HG02759 (cell line): ENCODE measurements at regions not wholly inside any gene's neighbourhood (a gene's known extent, or its start where the extent isn't known, plus 50 kb on each side); places are given as distances from the start of the nearest gene placed in this dataset.
"Not testable (repeated sequence)": the region's sequence is repeated elsewhere in the genome, so short reads cannot be mapped to it uniquely, and the experiment has no call there.

Experiments used
- ATAC-seq: cut with Tn5 transposase; IDR thresholded peaks from one replicate; pipeline ENCODE4 v1.9.1; 2021; ENCODE audit warnings: mild to moderate bottlenecking, moderate library complexity; ENCODE audit not compliant: unreplicated experiment

GRCh38 chr7:119037941-119038340 is 813.4 kb downstream of the ANKRD7 start:
- ATAC-seq = no peak

DNA sequence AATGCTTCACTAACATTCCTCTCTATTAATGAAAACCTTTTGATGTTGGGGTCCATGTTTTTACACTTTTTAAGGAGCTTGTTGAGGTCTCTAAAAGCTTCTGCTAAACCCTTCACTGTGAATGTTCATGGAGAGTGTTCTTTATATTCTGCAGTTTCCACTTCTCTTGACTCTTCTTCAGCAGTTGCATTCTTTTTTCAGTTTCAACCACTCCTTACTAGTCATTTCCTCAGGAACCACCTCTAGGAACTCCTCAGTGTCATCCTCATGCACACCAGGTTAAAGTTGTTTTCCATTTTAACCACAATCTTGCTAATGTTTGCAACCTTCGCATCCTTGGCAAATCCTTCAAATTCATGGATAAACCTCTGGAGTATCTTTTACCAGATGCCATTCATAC is 821.6 kb downstream of the ANKRD7 start:
- ATAC-seq = no peak

DNA sequence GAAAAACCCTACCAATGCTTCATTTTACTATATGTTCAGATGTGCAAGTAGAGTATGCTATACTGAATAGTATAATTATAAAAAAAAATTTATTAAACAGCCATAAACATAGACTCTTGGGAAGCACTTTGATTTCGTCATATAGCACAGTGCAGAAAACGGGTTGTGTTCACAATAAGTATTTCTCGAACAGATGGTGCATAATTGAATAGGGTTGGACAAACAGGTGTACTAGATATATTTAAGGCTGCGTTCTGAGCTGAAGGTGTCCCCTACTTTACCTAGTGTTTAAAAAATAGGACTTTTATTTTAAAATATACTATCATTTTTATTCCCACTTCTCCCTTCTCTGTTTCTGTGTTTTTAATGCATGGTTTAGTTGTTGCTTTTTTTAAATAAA is 841.5 kb downstream of the ANKRD7 start:
- ATAC-seq = no peak

- ATAC-seq = no peak
Measured at GRCh38 chr7:119086026-119086425, 861.5 kb downstream of the ANKRD7 start.

DNA sequence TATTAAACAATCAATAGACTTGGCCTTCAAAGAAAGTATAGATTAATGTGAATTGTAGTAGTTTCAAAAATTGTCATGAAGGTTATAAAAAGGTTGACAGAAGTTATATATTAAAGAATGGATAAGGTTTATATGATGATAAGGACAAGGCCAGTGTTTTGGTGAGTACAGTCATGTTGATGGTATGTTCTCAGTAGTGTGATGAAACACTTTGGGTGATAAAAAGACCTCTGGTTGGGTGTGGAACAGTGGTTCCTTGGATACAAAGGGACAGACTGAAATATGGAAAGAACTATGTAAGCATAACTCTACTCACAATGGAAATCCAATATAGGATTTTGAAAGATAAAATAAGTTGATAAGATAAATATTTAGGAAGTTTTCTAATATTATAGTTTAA is 866.3 kb downstream of the ANKRD7 start:
- ATAC-seq = no peak

- ATAC-seq = no peak
Measured at GRCh38 chr7:119096683-119097082, 872.2 kb downstream of the ANKRD7 start.

DNA sequence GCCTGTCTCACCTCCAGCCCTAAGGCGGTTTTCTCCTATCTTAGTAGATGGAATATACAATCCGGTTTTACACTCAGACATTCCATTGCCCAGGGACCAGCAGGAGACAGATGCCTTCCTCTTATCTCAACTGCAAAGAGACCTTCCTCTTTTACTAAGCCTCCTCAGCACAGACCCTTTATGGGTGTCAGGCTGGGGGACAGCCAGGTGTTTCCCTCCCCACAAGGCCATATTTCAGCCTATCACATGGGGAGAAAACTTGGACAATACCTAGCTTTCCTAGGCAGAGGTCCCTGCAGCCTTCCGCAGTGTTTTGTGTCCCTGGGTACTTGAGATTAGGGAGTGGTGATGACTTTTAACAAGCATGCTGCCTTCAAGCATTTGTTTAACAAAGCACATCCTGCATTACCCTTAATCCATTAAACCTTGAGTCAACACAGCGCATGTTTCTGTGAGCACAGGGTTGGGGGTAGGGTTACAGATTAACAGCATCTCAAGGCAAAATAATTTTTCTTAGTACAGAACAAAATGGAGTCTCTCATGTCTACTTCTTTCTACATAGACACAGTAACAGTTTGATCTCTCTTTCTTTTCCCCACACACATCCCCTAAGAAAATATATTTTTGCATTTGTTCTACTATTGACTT is 876.2 kb downstream of the ANKRD7 start:
- not testable (repeated sequence) for ATAC-seq

- ATAC-seq = no peak
Measured at GRCh38 chr7:119102291-119102690, 877.8 kb downstream of the ANKRD7 start.

- ATAC-seq = no peak
Measured at GRCh38 chr7:119105381-119105780, 880.9 kb downstream of the ANKRD7 start.

DNA sequence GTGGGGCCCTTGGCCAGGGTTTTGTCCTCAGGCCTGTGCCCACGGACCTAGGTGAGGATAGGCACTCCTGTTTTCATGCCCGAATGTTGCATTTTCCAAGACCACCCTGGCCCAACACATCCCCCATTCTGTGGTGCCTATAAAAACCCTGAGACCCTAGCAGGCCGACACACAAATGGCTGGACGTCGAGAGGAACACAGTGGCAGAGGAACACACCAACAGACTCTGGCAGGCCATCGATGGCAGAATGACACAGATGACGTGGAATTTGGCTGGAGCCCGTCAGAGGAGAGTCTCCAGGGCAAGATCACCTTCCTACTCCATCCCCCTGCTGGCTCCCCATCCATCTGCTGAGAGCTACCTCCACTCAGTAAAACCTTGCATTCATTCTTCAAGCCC is 898.8 kb downstream of the ANKRD7 start:
- ATAC-seq = no peak

GRCh38 chr7:119127706-119128105 is 903.2 kb downstream of the ANKRD7 start:
- ATAC-seq = no peak

DNA sequence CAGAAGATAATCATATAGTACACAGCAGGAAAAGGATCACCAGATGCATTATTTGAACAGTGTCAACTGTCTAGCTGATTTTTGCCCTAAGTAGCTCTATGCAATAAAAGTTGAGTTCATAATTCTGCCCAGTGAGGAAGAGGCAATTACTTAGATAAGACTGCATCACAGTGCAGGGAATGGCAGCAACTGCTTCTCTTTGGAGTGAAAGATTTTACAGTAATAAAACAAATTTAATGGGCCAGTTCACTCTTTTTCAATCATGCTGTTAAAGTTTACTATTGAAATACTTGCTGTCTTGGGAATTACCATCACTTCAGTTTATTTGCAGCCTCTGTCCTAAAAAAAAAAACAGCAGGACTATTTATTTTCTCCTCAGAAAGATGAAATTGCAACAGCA is 907.9 kb downstream of the ANKRD7 start:
- ATAC-seq = no peak

DNA sequence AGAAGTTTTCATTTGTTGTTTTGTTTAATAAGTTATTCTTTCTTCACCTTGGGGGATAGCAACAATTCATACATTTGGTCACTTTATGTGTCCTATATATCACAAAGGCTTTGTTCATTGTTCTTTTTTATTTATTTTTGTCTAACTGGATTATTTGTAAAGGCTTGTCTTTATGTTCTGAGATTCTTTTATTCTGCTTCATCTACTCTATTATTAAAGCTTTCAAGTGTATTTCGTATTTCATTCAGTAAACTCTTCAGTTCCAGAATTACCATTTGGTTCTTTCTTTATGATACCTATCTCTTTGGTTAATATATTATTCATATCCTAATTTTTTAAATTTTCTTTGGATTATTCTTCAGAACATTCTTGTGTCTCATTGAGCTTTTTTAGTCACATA is 942.9 kb downstream of the ANKRD7 start:
- no peak for ATAC-seq

DNA sequence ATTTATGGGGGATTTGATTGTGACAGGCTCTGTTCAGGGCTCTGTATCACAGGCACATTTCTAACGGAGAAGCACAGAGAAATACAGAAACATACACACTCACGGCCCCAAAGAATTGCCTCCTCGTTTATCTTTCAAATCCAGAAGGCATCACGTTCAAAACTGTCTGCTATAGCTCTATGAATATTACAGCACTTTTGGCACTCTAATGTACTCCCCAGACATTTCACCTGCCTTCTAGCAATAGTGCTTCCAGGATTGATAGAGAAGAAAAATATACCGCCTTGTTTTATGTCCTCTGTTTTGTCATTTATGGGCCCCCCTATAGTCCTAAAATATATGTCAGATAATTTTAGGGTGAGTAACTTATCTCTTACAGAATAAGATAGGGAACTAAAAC is 947.5 kb downstream of the ANKRD7 start:
- ATAC-seq = no peak

DNA sequence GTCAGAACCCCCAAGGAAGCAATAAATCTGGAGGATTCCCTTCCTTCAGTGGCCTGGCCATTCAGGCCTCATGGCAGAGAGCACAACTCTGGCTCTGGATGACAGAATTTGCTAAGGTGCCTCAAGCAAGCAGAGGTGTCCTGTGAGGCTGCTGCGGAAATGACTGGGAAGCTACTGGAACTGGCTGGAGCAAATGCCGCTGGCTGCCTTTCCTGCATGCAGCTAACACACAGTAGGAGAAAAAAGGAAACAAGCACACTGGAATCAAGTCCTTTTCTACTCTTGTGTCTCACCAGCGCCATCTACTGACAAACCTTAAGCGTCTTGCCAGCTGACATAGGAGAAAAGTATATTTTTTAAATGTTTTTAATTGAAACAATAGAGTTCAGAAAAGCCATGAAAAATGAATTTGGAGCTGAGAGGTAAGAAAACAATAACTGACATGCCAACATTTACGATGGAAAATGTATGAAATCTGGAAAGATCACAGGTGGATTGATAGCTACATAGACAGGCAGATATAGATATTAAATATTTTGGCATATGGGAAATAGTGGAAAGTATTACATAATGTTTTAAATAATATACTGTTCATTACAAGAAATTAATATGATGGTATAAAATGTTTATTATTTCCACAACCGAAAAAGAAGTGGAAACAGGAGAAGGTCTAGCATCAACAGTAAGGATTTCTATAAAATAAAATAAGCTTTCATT is 951.6 kb downstream of the ANKRD7 start:
- peak; percentile 80 for ATAC-seq

DNA sequence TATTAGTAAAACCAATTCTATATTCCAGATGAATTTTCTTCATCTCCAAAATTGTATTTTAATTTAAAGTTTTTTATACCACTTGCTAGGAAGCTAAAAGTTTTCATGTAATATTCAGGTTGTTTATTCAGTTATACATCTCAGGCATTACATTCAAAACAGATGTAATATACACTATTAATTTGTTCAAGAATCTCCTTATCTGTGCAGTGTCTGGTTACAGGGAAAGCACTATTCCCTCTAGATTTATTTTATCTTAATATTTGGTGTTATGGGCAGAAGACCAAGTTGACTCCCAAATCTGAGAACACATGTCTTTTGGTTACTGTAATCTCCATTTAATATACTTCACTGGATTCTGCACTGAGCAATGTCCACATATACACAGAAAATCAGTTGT is 953.4 kb downstream of the ANKRD7 start:
- ATAC-seq = no peak

- ATAC-seq = no peak
Measured at GRCh38 chr7:119184124-119184788, 959.8 kb downstream of the ANKRD7 start.

DNA sequence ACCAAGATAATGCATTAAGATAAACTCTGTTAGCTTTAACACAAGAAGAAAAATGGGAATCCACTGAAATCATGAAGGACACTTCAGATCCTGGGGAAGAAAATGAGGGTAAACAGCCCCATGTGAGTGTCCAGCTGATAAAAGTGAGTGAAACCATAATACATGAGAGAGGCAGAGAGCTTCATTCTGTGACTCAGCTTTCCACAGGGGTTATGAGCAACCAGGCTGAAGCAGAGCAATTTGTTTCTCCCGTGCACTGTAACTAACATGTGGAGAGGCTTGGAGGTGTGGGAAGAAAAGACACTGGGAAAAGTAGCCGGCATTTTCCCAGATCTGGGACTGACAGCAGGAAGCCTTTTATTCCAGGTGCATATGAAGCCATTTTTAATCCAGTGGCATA is 971.7 kb downstream of the ANKRD7 start:
- no peak for ATAC-seq

- no peak for ATAC-seq
Measured at GRCh38 chr7:119197172-119197876, 972.8 kb downstream of the ANKRD7 start.

- peak; percentile 96 for ATAC-seq
Measured at GRCh38 chr7:119197877-119198527, 973.5 kb downstream of the ANKRD7 start.

DNA sequence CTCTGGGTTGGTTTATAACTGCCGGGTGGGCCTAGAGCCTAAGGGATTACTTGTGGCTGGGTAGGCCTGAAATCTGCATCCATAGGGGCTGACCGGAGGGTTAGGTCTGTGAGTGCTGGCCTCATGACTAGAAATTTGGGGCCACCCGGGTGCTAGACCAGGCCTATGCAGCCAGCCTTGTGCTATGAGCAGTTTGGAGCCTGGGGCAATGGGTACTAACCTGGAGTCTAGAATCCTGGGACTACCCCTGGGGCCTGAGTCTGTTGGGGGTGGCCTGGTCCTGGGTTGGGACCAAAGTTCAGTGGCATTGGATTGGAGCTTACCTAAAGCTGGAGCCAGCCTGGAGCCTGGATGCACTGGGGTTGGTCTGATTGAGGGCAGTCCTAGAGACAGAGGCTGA is 995.2 kb downstream of the ANKRD7 start:
- no peak for ATAC-seq
